NCI-H2171 (cell line): ENCODE measurements at regions not wholly inside any gene's neighbourhood (a gene's known extent, or its start where the extent isn't known, plus 50 kb on each side); places are given as distances from the start of the nearest gene placed in this dataset.
"Not testable (repeated sequence)": the region's sequence is repeated elsewhere in the genome, so short reads cannot be mapped to it uniquely, and the experiment has no call there.

ENCODE experiments used
- DNase-seq: peaks from one replicate; lab custom pipeline; 2025; lab: John Stamatoyannopoulos, UW

DNA sequence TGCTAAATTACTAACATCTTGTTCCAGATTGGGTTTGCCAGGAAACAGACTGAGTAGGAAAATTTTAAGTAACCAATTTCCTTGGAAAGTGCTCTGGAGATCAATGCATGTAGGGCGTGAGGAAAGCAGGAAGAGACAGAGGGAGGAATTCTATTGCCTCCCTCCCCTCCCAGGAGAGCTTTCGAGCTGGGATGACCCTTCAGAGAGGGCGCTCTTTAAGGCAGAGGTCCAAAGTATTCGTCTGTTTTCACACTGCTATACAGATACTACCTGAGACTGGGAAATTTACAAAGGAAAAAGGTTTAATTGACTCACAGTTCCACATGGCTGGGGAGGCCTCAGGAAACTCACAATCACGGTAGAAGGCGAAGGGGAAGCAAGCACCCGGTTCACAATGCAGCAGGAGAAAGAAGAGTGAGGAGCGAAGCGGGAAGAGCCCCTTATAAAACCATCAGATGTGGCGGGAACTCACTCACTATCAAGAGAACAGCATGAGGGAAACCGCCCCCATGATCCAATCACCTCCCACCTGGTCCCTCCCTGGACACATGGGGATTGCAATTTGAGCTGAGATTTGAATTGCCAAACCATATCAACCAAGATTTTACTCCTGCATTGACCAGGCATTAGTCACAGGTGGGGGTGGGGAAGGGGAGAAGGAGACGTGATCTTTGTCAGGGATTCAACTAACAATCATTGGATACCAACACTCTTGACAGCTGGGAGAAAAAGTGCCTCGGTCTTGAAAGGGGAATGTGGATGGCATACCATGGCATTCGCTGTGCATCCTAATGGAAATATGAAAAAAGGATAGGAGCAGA, 63.8 kb downstream of the SLITRK2 start:
- DNase-seq = no peak

DNA sequence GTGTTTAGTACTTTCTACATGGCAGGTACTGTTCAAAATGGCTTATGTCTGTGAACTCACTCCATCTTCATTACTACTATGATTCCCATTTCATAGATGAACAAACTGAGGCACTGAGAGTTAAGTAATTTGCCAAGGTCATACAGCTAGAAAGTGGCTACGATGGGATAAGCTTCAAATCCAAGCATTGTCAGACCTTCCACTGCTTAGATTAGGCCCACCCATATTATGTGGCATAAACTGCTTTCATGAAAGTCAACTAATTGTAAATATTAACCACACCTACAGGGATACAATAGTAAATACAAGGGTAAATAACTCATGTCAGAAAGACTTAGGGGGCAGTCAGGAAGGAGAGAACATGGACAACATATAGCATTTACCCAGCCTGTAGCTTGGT, 68.8 kb downstream of the SLITRK2 start:
- DNase-seq = no peak

- DNase-seq = no peak
These were observed 92.4 kb downstream of the SLITRK2 start for GRCh38 chrX:145910017-145910416.

DNA sequence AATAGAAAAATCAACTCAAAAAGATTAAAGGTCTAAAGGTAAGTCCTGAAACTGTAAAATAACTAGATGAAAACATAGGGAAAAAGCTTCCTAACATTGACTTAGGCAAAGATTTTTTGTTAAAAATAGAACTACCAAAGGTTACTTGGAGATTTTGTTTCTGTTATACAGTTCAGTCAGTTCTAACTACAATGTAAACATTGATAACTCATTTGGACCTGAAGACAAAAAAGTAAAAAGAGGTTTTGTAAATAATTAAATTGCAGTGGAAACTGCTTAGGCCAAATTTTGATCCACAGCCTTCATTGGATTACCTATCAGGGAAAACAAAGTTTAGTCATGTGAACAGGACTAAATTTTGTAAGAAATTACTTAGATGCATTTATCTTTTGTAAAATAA, 101.8 kb downstream of the SLITRK2 start:
- DNase-seq = no peak

DNA sequence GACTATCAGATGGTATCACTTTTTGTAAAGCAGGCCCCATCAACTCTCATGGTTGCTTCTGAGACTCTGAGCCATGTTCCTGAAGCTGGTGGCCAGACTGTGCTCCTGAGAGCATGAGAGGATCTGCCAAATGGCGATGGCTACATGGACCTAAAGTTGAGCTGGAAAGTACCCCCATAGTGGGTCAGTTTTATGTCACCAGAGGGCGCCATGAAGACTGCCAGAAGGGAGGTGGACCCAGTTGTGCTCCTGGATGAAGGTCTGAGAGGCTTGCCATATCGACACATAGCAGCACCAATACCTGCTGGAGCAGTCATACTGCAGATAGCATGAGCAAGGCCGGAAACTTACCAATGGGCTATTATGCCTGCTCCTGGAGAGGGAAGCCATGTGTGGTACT, 105.7 kb downstream of the SLITRK2 start:
- DNase-seq = no peak

- DNase-seq = no peak
These were observed 119.1 kb downstream of the SLITRK2 start for GRCh38 chrX:145936769-145937168.

DNA sequence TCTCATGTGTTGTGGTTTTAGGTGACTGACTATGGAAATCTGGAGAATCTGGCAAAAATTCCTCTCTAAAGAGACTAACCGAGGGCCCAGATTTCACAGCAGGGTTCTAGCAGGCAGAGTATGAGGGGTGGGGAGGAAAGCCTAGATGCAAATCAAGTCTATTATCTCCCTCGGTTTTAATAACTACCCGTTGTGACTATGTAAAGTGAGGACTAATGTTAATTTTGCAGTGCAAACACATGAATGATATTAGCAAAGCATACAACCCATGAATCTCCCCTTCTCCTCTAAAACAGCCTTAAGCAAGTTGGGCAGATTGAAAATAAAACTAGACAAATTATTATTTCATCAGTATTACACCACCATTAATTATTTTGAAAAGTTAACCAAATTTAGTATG, 131.4 kb downstream of the SLITRK2 start:
- no peak for DNase-seq

DNA sequence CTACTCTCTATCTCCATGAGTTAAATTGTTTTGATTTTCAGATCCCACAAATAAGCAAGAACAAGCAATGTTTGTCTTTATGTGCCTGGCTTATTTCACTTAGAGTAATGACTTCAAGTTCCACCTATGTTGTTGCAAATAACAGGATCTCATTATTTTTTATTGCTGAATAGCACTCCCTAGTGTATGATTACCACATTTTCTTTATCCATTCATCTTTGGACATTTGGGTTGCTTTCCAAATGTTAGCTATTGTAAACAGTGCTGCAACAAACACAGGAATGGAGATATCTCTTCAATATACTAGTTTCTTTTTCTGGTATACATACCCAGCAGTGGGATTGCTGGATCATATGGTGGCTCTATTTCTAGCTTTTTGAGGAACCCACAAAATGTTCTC, 136.0 kb downstream of the SLITRK2 start:
- no peak for DNase-seq

- DNase-seq = no peak
These were observed 172.4 kb downstream of the SLITRK2 start for GRCh38 chrX:145990051-145990450.

- DNase-seq = no peak
These were observed 189.0 kb downstream of the SLITRK2 start for GRCh38 chrX:146006637-146007036.

DNA sequence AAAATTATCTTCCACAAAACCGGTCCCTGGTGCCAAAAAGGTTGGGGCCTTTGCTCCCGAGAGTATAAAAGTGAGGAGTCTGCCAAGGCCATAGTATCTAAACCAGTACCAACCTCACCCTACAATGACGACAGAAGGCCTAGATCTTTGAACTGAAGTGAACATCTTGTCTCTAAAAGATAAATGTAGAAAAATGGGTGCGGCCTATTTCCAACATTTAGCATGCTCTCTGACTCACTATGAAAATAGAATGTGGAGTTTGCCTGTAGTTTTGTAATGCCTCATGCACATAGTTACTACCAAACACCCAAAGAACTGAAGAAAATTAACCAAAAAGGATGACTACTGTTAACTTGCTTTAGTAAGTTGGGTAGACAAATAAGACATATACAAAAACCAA, 218.4 kb downstream of the SLITRK2 start:
- no peak for DNase-seq

GRCh38 chrX:146041741-146042140, 224.1 kb downstream of the SLITRK2 start:
- no peak for DNase-seq

GRCh38 chrX:146046011-146046715, 228.5 kb downstream of the SLITRK2 start:
- not testable (repeated sequence) for DNase-seq

GRCh38 chrX:146049568-146049967, 231.9 kb downstream of the SLITRK2 start:
- DNase-seq = not testable (repeated sequence)

GRCh38 chrX:146054311-146054710, 236.7 kb downstream of the SLITRK2 start:
- DNase-seq = peak; percentile 0

- DNase-seq = no peak
These were observed 238.1 kb downstream of the SLITRK2 start for GRCh38 chrX:146055733-146056132.

- no peak for DNase-seq
These were observed 239.0 kb downstream of the SLITRK2 start for GRCh38 chrX:146056511-146057081.

- no peak for DNase-seq
These were observed 246.5 kb downstream of the SLITRK2 start for GRCh38 chrX:146064156-146064555.

DNA sequence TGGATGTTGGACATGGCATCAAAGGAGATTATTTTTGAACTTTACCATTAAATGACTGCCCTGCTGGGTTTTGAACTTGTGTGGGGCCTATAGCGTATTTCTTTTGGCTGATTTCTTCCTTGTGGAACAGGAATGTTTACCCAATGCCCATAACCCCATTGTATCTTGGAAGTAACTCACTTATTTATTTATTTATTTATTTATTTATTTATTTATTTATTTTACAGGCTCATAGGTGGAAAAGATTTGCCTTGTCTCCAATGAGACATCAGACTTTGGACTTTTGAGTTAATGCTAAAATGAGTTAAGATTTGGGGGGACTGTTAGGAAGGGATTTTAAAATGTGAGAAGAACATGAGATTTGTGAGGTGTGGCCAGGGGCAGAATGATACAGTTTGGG, 273.1 kb downstream of the SLITRK2 start:
- no peak for DNase-seq

DNA sequence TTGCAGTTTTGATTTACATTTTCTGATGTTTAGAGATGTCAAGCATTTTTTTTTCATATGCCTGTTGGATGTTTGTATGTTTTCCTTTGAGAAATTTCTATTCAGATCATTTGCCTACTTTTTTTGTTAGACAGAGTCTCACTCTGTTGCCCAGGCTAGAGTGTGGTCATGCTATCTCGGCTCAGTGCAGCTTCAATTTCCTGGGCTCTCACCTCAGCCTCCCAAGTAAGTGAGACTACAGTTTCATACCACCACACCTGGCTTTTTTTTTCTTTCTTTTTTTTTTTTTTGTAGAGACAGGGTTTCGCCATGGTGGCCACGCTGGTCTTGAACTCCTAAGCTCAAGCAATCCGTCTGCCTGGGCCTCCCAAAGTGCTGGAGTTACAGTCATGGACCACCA, 291.7 kb downstream of the SLITRK2 start:
- DNase-seq = no peak

GRCh38 chrX:146119074-146119473, 301.4 kb downstream of the SLITRK2 start:
- not testable (repeated sequence) for DNase-seq

DNA sequence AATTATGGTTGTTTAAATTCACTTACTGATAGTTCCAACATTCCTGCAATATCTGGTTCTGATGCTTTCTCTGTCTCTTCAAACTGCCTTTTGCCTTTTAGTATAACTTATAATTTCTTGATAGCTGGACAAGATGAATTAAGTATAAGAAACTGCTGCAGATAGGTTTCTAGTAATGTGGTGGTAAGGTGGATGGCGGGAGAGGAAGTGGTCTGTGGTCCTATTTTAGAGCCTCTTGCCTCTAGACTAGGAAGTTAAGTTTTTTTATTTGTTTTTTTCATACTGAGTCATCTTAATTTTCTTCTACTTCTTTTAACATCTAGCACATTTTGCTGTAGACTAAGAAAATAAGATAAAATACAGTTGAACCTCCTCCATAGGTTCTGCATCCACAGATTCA, 310.0 kb downstream of the SLITRK2 start:
- DNase-seq = no peak

DNA sequence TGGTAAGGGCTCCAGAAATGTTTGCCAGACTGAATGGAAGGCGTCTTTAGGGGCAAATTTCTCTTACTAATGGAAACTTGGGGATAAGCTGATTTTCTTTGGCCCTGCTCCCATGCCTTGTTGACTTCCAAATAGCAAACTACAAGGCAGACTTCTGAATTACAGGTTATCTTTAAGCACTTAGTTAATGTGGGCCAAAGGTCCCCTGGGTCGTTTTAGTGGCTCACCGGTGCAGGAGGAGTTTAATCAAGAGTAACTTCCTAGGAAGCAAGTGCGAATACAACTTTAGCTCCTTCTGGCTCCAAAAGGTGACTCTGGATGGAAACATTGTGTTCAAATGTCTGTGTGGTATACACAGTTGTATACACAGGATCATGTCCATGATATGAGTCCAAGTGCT, 323.6 kb downstream of the SLITRK2 start:
- no peak for DNase-seq
